GM18867 (cell line): ENCODE measurements at regions not wholly inside any gene's neighbourhood (a gene's known extent, or its start where the extent isn't known, plus 50 kb on each side); places are given as distances from the start of the nearest gene placed in this dataset.

Experiments used
- ATAC-seq: cut with Tn5 transposase; IDR thresholded peaks from one replicate; pipeline ENCODE4 v1.9.1; 2021; ENCODE audit warnings: mild to moderate bottlenecking, moderate library complexity; ENCODE audit not compliant: unreplicated experiment

DNA sequence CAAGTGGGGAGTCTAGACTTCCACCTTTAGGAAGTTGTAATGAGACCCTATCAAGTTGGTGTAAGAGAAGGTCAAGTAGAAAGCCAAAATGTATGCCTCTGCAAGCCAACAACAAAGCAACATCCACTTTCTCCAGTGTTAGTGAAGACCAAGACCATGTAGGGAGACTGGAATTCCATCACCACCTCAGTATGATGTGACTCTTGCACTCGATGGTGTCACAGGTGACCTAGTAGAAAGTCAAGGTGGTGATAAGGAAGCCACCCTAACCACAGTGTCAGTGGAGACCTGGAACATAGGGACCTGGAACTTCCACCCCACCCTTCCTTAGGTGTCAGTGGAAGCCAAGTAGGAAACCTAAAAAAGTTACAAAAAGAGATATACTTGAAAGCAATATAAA is 278.1 kb upstream of the KCNMB2 start:
- ATAC-seq: no peak

DNA sequence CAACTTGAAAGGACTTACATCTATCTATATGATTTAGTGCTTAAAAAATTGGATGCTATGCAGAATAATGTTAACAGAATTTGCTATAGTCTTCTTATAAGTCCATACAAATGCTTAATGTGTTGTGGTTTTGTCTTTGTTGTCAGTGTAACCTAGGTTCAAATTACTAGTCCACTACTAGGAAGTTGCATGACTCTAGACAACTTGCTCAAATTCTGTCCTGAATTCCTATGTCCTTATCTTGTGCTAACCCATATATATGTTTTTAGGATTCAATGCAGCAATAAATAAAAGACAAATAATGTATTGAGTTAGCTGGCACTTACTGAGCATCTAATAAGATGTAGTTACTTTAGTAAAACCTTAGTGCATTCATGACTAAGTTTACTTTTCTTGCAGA is 276.5 kb upstream of the KCNMB2 start:
- no peak for ATAC-seq

- no peak for ATAC-seq
Measured at GRCh38 chr3:178260887-178261565, 275.2 kb upstream of the KCNMB2 start.

GRCh38 chr3:178263236-178263916 is 272.9 kb upstream of the KCNMB2 start:
- no peak for ATAC-seq

GRCh38 chr3:178267158-178267844 is 268.9 kb upstream of the KCNMB2 start:
- ATAC-seq: no peak

DNA sequence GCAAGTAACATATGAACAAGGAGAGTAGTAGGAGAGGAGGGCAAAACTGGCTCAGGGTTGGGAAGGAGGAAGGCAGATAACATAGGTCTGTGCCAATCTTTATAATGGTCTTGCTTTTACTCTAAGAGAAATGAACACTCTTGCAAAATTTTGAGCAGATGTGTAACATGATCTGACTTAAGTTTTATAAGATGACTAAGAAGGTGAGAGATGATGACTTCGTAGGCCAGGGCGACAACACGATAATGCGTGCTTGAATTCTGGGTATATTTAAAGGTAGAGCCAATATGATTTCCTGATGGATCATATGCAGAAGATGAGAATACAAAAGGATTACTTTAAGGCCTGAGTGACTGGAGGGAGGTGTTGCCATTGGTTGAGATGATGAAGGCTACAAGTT is 265.4 kb upstream of the KCNMB2 start:
- ATAC-seq: no peak

- ATAC-seq: no peak
Measured at GRCh38 chr3:178271740-178272387, 264.4 kb upstream of the KCNMB2 start.

DNA sequence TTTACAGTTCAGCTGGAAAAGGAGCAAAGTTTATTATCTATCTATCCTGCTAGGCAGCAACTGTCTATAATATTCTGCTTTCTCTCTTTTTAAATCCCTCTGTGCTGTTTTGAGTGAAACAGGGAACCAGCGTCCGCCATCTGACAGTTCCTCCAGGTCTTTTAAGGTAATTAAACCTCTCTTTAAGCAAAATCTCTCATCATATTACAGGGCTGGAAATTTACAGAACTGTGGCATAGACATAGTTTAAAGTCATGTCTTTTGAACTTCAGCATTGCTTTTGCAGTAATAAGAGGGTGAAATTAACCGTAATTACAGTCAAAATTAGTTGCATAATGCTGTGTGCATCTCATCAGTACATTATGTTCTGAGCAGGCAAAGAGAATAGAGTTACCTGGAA is 263.4 kb upstream of the KCNMB2 start:
- ATAC-seq: no peak

- ATAC-seq: no peak
Measured at GRCh38 chr3:178274711-178275110, 261.5 kb upstream of the KCNMB2 start.

DNA sequence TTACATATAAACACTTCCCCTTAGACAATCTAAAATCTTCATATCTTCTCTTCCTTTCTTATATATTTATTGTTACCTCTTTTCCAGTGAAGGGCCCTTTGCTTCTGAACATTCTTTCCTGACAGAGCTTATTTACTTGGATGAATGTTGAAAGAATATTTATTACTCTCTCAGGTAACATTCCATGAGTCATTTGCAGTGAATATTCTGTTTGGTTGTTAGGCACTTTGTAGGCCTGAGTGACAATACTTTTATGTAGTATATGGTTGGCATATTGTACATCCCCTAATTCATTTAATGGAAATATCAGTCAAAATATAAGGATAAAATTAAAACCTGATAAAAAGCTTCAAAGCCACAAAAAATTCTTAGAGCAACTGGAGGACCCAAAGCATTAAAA is 260.9 kb upstream of the KCNMB2 start:
- ATAC-seq: no peak

DNA sequence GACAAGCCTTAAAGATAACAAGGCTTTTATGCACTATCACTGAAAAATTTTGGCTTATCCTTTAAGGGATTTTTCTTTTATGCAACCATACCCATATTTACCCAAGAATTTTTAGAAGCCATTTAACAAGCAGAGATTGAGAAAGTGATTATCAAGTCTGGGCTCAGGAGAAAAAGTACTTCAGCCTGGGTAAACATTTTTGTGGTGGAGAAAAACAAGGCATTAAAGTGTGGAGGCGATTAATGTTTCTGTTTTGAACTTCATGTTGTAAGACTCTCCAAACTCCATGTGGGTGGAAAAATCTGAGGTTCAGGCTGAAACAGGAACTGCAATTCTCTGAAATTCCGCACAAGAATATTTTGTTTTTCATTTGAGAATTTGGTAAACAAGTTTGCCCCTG is 260.4 kb upstream of the KCNMB2 start:
- ATAC-seq: no peak

- no peak for ATAC-seq
Measured at GRCh38 chr3:178277605-178278004, 258.6 kb upstream of the KCNMB2 start.

GRCh38 chr3:178283561-178283960 is 252.7 kb upstream of the KCNMB2 start:
- no peak for ATAC-seq

GRCh38 chr3:178284181-178284580 is 252.1 kb upstream of the KCNMB2 start:
- no peak for ATAC-seq

GRCh38 chr3:178288074-178288473 is 248.2 kb upstream of the KCNMB2 start:
- ATAC-seq: no peak

DNA sequence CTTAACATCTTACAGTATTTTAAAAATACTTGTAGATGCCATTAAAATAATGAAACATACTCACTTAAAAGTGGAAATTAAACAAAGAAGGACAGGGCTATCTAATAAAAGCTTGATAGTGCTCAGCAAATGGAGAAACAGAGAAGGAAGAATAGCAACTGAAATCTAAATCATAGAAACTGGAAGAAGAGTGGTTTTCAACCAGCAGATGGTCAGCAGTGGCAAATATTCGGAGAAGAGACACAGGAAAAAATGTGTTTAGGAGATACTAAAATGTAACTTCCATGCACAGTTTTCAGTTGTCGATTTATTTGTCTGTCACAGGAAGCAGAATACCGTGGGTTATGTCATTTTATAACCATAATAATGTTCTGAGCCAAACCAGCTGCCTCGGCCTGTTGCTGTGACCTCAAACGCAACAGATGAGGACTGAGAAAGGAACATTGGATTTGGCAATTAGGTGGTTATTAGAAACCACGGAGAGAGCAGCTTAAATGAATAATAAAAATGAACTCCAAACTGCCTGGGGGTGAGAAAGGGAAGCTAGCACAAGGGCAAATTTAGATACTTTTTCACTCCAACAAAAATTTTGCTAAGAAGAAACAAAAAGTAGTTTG is 246.6 kb upstream of the KCNMB2 start:
- peak; percentile 55 for ATAC-seq

GRCh38 chr3:178291574-178292370 is 244.5 kb upstream of the KCNMB2 start:
- ATAC-seq: no peak

- no peak for ATAC-seq
Measured at GRCh38 chr3:178295292-178295912, 240.8 kb upstream of the KCNMB2 start.

GRCh38 chr3:178297199-178297598 is 239.0 kb upstream of the KCNMB2 start:
- no peak for ATAC-seq

DNA sequence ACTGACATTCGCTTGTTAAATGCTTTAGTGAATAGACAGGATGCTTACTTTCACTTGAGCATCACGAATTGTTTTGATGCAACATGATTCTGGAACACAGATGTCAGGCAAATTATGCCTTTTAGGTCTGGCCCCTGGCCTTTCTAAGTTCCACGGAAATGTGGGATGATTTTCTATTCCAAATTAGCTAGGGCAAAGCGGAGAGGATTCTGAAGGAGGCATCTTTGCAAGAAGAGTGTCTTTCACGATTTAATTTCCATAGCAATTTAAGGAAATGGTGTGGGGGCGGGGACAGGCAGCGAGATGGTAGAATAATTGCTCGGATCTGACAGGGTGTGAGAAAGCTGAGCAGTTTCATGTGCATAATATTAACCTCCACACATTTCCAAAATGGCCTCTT is 238.5 kb upstream of the KCNMB2 start:
- no peak for ATAC-seq
